Sigmoid colon (tissue), 6 donors: ENCODE measurements at regions not wholly inside any gene's neighbourhood (a gene's known extent, or its start where the extent isn't known, plus 50 kb on each side); places are given as distances from the start of the nearest gene placed in this dataset.
"Not testable (repeated sequence)": the region's sequence is repeated elsewhere in the genome, so short reads cannot be mapped to it uniquely, and the experiment has no call there.

Experiments
- DNase-seq: peaks from one replicate; pipeline ENCODE4 v3.0.0-alpha.2; 2019
- H3K27ac ChIP-seq, 4 donors: fragments of 200-600 bp; sonication (generic); one replicate each; pipeline ENCODE4 v1.5.1; 2016 to 2019; ENCODE audit warnings: mild to moderate bottlenecking in 1 of 4
- H3K27me3 ChIP-seq, 3 donors: fragments of 200-600 bp; sonication (generic); one replicate each; pipeline ENCODE4 v1.5.1; 2019; ENCODE audit warnings: mild to moderate bottlenecking in 1 of 3
- H3K36me3 ChIP-seq, 4 donors: fragments of 200-600 bp; sonication (generic); one replicate each; pipeline ENCODE4 v1.5.1; 2016 to 2019
- H3K4me1 ChIP-seq, 4 donors: fragments of 200-600 bp; sonication (generic); one replicate each; pipeline ENCODE4 v1.5.1; 2017 to 2019
- H3K4me3 ChIP-seq, 4 donors: fragments of 200-600 bp; sonication (generic); one replicate each; pipeline ENCODE4 v1.5.1; 2017 to 2019; ENCODE audit warnings: mild to moderate bottlenecking in 2 of 4, moderate library complexity in 1 of 4
- H3K9me3 ChIP-seq, 4 donors: fragments of 200-600 bp in 3 of 4; sonication (generic) in 3 of 4; one replicate each; pipeline versions ENCODE4 v1.5.1 to v1.6.1; 2013 to 2019
- CTCF ChIP-seq, 4 experiments: fragments of 450-650 bp in 3 of 4; fragments of 200-600 bp in 1 of 4; IDR thresholded peaks; one replicate each; pipeline ENCODE4 v1.5.1; 2016 to 2019; ENCODE audit warnings: antibody characterized with exemption in 4 of 4, mild to moderate bottlenecking in 3 of 4, moderate library complexity in 2 of 4
- EP300 ChIP-seq, 4 donors: sonication (generic); formaldehyde crosslinking; IDR thresholded peaks; one replicate each; pipeline ENCODE4 v1.6.1; 2017; ENCODE audit warnings: antibody characterized with exemption in 4 of 4
- POLR2A ChIP-seq, 2 donors: fragments of 450-650 bp; IDR thresholded peaks; one replicate each; pipeline ENCODE4 v1.6.1; 2016; ENCODE audit warnings: antibody characterized with exemption in 2 of 2, mild to moderate bottlenecking in 2 of 2, moderate library complexity in 2 of 2
- POLR2AphosphoS5 ChIP-seq, 4 donors: sonication (generic); formaldehyde crosslinking; IDR thresholded peaks; one replicate each; pipeline ENCODE4 v1.6.1; 2017; ENCODE audit warnings: antibody characterized with exemption in 4 of 4
- WGBS, 2 donors: extraction: QIAGEN DNeasy Blood & Tissue Kit; methylation state at CpG; one replicate each; pipeline ENCODE4 v1.1.7; 2013; 5-methylcytosine and 5-hydroxymethylcytosine counted together
- intact Hi-C: fragments of 100-400 bp; cut with DNase I; formaldehyde crosslinking; loops from one replicate; pipeline ENCODE4 v1.15.1; 2023
- donor health status: healthy with polysubstance abuse.
- donor health status: healthy.

GRCh38 chr5:114146398-114146797, 215.5 kb upstream of the KCNN2 start:
- intact Hi-C loops: no loop called here
- no peak for TF ChIP-seq EP300 (IDR thresholded peaks at IDR 0.05)
- TF ChIP-seq CTCF (IDR thresholded peaks at IDR 0.05): no peak
- TF ChIP-seq POLR2A (IDR thresholded peaks at IDR 0.05): no peak
- H3K9me3 ChIP-seq: peaks cover 0 to 2% (median 0%) of the 10 kb centered on the region in 4 donors

GRCh38 chr5:114148253-114148652, 213.6 kb upstream of the KCNN2 start:
- DNase-seq: no peak
- H3K9me3 ChIP-seq: peaks cover 0 to 2% (median 0%) of the 10 kb centered on the region in 4 donors
- no peaks in the 10 kb centered on the region for H3K4me1 ChIP-seq
- 39 to 65% methylated on average over 3 of the region's 3 CpGs for WGBS, 2 donors
- no peak for TF ChIP-seq POLR2AphosphoS5 (IDR thresholded peaks at IDR 0.05)
- TF ChIP-seq CTCF (IDR thresholded peaks at IDR 0.05): no peak
- no peak for TF ChIP-seq EP300 (IDR thresholded peaks at IDR 0.05)
- TF ChIP-seq POLR2A (IDR thresholded peaks at IDR 0.05): no peak
- H3K4me3 ChIP-seq: no peak overlapping the region
- intact Hi-C loops: no loop called here
- H3K36me3 ChIP-seq: no peaks in the 10 kb centered on the region
- no peak overlapping the region for H3K27ac ChIP-seq
- H3K27me3 ChIP-seq: no peaks in the 10 kb centered on the region

More at GRCh38 chr5:114146398-114146797, 215.5 kb upstream of the KCNN2 start:
- no peak for DNase-seq
- Histone ChIP-seq H3K27ac (no peak overlapping the region), H3K36me3 (no peaks in the 10 kb centered on the region), H3K4me3 (no peak overlapping the region), H3K27me3 (no peaks in the 10 kb centered on the region), H3K4me1 (no peaks in the 10 kb centered on the region)
- WGBS, 2 donors: 87 to 89% methylated on average over 3 of the region's 3 CpGs

- H3K36me3 ChIP-seq, H3K27ac ChIP-seq, intact Hi-C loops, H3K27me3 ChIP-seq, H3K4me1 ChIP-seq, H3K4me3 ChIP-seq, H3K9me3 ChIP-seq, DNase-seq: not testable (repeated sequence)
- 55 to 75% methylated on average over 3 of the region's 3 CpGs for WGBS, 2 donors
Observed at GRCh38 chr5:114148728-114149127, 213.1 kb upstream of the KCNN2 start.

GRCh38 chr5:114152656-114153360, 209.1 kb upstream of the KCNN2 start:
- H3K27me3 ChIP-seq: no peaks in the 10 kb centered on the region
- H3K4me1 ChIP-seq: no peaks in the 10 kb centered on the region
- TF ChIP-seq EP300 (IDR thresholded peaks at IDR 0.05) (no peak), POLR2A (IDR thresholded peaks at IDR 0.05) (no peak), CTCF (IDR thresholded peaks at IDR 0.05) (no peak), POLR2AphosphoS5 (IDR thresholded peaks at IDR 0.05) (no peak)
- no peak overlapping the region for H3K27ac ChIP-seq
- H3K36me3 ChIP-seq: no peaks in the 10 kb centered on the region
- H3K4me3 ChIP-seq: no peak overlapping the region
- WGBS, 2 donors: 76 to 83% methylated on average over 8 of the region's 8 CpGs
- intact Hi-C loops: no loop called here
- peaks cover 0 to 2% (median 0%) of the 10 kb centered on the region in 4 donors for H3K9me3 ChIP-seq
- no peak for DNase-seq

GRCh38 chr5:114153392-114153791, 208.5 kb upstream of the KCNN2 start:
- TF ChIP-seq POLR2AphosphoS5 (IDR thresholded peaks at IDR 0.05): no peak
- no peak for TF ChIP-seq POLR2A (IDR thresholded peaks at IDR 0.05)
- TF ChIP-seq CTCF (IDR thresholded peaks at IDR 0.05): no peak
- no peak for TF ChIP-seq EP300 (IDR thresholded peaks at IDR 0.05)
- Histone ChIP-seq H3K9me3 (peaks cover 0 to 2% (median 0%) of the 10 kb centered on the region in 4 donors), H3K27ac (no peak overlapping the region), H3K36me3 (no peaks in the 10 kb centered on the region), H3K4me1 (no peaks in the 10 kb centered on the region), H3K27me3 (no peaks in the 10 kb centered on the region), H3K4me3 (no peak overlapping the region)
- intact Hi-C loops: no loop called here
- DNase-seq: no peak
- WGBS, 2 donors: 43 to 80% methylated on average over 2 of the region's 2 CpGs
